ENCODE measurements at regions not wholly inside any gene's neighbourhood (a gene's known extent, or its start where the extent isn't known, plus 50 kb on each side); places are given as distances from the start of the nearest gene placed in this dataset.

DNA sequence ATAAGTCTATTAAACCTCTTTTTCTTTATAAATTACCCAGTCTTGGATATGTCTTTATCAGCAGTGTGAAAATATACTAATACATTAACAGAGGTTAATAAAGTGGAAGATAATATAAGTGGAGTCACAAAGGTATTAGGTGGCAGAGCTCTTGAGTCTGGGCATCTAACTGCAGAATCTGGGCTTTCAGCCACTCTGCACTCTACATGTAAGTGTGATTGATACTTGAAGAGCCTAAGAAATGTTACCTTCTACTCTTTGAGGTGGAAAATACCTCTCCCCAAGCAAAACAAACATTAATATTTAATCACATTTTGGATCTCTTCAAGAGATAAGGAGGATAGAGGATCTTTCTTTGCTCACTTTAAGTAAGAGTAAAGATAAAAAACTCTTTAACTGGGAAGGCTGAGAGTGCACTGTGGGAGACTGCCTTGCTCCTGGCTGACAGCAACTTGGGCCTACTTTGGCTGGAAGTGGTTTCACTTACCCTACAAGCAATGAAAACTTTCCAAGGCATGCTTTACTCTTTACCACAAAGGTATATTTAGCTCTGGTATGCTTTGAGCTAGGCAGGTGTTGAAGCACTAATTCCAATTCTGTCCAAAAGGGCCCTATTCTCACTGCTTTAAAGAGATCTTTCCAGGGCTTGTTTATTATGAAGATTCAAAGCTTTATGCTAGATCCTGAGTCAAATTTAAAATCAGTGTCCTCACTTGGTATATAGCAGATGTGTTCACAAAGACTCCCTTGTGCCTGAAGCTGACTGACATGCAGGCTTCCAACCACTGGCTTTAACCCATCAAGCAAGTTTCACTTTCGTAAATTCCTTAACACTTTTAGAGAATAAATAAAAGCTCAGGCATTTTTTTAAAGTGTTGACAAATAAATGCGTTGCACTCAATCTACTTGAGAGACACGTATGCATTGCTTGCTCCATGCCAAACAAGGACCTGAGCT, 245.3 kb upstream of the ZP4 start:
- no peak overlapping the region for H3K27ac ChIP-seq
- no peak overlapping the region for H3K4me3 ChIP-seq
- H3K4me1 ChIP-seq, result no peaks in the 10 kb centered on the region
- peak in 1 of 4 donors; percentile 13 for DNase-seq
- peak; percentile 81 for ATAC-seq
- TF ChIP-seq, protein P1, sequence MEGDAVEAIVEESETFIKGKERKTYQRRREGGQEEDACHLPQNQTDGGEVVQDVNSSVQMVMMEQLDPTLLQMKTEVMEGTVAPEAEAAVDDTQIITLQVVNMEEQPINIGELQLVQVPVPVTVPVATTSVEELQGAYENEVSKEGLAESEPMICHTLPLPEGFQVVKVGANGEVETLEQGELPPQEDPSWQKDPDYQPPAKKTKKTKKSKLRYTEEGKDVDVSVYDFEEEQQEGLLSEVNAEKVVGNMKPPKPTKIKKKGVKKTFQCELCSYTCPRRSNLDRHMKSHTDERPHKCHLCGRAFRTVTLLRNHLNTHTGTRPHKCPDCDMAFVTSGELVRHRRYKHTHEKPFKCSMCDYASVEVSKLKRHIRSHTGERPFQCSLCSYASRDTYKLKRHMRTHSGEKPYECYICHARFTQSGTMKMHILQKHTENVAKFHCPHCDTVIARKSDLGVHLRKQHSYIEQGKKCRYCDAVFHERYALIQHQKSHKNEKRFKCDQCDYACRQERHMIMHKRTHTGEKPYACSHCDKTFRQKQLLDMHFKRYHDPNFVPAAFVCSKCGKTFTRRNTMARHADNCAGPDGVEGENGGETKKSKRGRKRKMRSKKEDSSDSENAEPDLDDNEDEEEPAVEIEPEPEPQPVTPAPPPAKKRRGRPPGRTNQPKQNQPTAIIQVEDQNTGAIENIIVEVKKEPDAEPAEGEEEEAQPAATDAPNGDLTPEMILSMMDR (IDR thresholded peaks at IDR 0.05), result no peak
- no peaks in the 10 kb centered on the region for H3K27me3 ChIP-seq
- peaks cover 0 to 2% of the 10 kb centered on the region in 2 donors for H3K9me3 ChIP-seq
- intact Hi-C loops (cut with DNase I), result no loop called here
- H3K36me3 ChIP-seq, result no peaks in the 10 kb centered on the region

DNA sequence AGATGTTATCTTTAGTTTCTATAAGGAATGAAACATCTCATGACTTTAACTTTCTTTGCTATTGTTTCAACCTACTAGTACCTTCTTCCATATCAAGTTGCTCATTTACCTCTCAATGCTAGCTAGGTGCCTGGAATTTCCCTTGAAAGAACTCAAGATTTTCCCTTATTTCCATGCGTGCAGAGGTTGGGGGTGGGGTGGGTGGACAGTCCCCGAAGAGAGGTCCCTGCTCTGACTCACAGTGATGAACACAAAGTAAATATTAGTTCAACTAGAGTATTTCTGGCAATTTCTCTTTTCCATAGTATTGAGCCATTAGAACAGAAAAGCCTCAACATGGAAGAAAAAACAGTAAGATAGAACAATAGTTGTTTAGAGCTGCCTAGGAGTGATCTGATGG, 239.0 kb upstream of the ZP4 start:
- no peak for DNase-seq
- Histone ChIP-seq H3K4me1 (no peaks in the 10 kb centered on the region), H3K36me3 (no peaks in the 10 kb centered on the region), H3K27ac (no peak overlapping the region), H3K4me3 (no peak overlapping the region), H3K9me3 (peaks cover 0 to 2% of the 10 kb centered on the region in 2 donors), H3K27me3 (no peaks in the 10 kb centered on the region)
- TF ChIP-seq, protein P1 (IDR thresholded peaks at IDR 0.05), result no peak
- ATAC-seq, result no peak
- intact Hi-C loops (cut with DNase I), result no loop called here

DNA sequence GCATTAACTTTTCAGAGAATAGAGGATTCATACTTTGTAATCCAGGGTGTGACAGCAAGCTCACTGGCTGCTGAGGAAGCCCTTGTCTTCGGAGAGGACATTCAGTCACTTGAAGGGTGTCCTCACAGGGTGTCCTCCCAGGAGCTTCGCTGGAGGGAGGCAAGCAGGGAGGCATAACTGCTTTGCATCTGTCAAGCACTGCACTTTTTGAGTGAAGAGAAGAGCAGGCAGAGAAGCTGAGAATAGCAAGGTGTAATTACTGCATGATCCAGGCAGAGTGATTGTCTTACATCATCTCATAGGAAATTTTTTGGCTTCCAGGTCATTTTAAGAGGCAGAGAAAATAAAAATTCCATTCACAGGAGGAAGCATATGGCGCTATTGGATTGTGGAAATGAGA, 232.5 kb upstream of the ZP4 start:
- Histone ChIP-seq H3K27ac (no peak overlapping the region), H3K4me3 (no peak overlapping the region), H3K4me1 (no peaks in the 10 kb centered on the region), H3K36me3 (no peaks in the 10 kb centered on the region), H3K9me3 (no peaks in the 10 kb centered on the region), H3K27me3 (no peaks in the 10 kb centered on the region)
- TF ChIP-seq, protein P1 (IDR thresholded peaks at IDR 0.05), result no peak
- DNase-seq (no peak), ATAC-seq (no peak)
- intact Hi-C loops (cut with DNase I), result no loop called here

DNA sequence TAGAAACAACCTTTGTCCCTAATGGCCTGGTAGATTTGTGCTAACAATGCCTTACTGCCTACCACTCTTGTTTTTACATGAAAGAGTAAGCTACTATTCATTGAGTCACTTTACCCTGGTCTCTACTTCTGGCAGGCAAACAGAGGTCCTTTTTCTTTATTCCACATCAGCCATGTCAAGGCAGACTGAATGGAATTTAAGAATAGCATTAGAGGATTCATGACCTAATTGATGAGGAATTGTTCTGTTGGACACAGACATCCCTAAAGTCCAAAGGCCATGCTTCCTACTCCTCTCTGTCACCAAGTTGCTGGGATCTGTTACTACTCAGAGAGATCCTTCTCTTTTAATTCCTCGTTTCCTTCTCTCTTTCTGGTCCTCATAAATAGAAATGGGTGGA, 229.1 kb upstream of the ZP4 start:
- H3K4me1 ChIP-seq, result no peaks in the 10 kb centered on the region
- intact Hi-C loops (cut with DNase I), result no loop called here
- H3K4me3 ChIP-seq, result no peak overlapping the region
- H3K27ac ChIP-seq, result no peak overlapping the region
- ATAC-seq (no peak), DNase-seq (no peak)
- TF ChIP-seq, protein P1 (IDR thresholded peaks at IDR 0.05), result no peak
- no peaks in the 10 kb centered on the region for H3K36me3 ChIP-seq
- no peaks in the 10 kb centered on the region for H3K9me3 ChIP-seq
- H3K27me3 ChIP-seq, result no peaks in the 10 kb centered on the region

DNA sequence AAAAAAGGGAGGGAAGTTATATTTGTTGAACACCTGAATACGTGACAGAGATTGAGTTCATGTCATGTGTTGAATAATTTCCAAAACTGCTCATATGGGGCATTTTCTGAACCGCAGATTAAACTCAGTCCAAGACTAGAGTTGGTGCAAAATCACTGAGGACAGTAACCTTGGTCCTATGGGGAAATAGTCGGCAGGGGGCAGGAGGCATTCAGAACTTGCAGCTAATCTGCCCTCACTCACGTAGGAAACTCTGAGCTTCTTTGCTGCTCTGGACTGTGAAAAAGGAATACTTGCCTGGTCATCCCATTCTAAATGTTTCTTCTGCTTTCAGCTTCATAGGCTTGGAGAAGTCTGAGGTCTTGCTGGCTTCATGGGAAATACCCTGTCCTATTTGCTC, 228.3 kb upstream of the ZP4 start:
- intact Hi-C loops (cut with DNase I), result no loop called here
- DNase-seq (no peak), ATAC-seq (no peak)

More for the DNA sequence above, 228.3 kb upstream of the ZP4 start:
- H3K36me3 ChIP-seq, result no peaks in the 10 kb centered on the region
- H3K9me3 ChIP-seq, result no peaks in the 10 kb centered on the region
- no peaks in the 10 kb centered on the region for H3K4me1 ChIP-seq
- no peak overlapping the region for H3K27ac ChIP-seq
- no peak overlapping the region for H3K4me3 ChIP-seq
- TF ChIP-seq, protein P1 (IDR thresholded peaks at IDR 0.05), result no peak
- no peaks in the 10 kb centered on the region for H3K27me3 ChIP-seq
